T1000 (cell line): ENCODE measurements at regions not wholly inside any gene's neighbourhood (a gene's known extent, or its start where the extent isn't known, plus 50 kb on each side); places are given as distances from the start of the nearest gene placed in this dataset.
A peak's percentile ranks its signal among the peaks of the same experiment; 100 is the strongest.

Source experiments
- DNase-seq: peaks from one replicate; lab custom pipeline; 2025; ENCODE audit warnings: mixed read lengths; lab: John Stamatoyannopoulos, UW

DNA sequence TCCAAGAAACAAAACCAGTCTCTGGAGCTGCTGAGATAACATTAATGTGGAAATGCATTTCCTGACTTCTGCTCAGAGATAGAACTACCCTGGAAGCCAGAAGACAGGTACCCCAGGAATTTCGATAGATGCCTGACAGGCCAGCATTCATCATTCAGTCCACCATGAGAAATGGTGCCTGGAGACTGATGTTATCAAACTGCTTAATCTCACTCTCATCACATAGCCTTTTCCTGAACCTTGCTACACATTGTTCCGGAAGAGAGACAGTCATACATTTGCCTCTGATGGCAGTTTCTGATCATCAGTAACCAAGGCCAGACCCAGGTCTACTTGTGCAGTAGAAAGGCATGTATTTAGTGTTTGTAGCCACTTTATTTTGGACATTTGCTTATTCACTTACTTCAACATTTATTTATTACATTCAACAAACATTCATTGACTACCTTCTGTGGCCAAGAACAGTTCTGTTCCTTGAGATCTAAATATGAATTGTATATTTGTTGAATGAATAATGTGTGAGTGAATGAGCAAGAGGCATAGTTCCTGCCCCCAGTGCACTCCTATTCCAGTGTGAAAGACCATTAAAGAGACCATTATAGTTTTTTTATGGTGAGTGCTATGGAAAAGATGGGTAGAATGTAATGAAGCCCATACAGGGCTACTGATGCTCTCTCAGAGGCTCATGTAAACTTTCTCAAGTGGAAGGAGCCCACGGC is 485.7 kb downstream of the NUF2 start:
- DNase-seq = no peak

DNA sequence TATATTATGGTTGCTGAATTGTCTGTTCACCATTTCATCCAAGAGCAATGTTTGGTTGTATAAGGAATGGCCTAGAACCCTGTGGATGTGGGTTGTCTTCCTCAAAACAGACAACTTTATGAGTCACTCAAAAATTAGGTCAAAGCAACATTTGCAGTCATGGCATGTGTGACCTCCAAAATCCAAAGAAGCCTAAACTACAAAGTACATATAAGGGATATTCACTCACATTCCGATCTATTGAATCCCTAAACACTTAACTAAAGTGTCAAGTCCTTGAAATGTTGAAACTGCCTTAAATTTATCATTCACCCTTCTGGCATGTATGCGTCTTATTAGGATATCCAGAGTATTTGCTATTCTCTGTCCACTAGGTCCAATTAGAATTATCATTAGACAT is 491.5 kb downstream of the NUF2 start:
- no peak for DNase-seq

DNA sequence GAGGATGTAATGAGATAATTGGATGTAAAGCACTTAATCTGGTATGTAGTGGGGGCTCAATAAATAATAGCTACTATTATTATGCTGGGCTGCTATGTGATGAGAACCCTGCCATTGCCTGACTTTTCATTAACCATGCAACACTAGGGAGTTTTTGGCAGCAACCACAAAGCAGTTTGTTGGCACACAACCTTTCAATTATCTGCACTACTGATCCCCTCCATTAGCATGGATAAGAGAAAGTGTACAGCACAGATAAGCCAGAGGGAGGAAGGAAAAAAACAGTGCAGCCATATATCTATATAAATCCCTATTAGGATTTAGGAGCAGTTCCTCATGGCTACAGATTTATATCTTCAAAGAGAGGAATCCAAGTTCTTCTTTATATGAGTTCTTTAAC is 498.5 kb downstream of the NUF2 start:
- no peak for DNase-seq

DNA sequence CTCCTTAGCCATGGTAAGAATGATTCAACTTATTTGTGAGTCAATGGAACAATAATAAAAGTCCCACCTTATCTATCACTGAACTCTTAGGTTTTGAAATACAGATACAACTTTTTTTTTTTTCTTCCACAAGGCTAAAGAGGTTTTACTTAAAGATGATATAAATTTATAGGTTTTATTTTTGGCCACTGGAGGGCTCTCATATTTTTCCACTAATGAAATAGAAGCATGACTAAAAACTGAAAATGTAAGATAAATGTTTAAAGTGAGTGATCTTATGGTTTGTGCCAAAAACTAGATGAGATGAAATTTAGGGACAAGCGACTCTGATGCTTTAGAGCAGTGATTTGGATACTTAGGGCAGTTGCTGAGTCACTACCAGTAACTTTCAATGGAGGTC is 499.0 kb downstream of the NUF2 start:
- DNase-seq = no peak

DNA sequence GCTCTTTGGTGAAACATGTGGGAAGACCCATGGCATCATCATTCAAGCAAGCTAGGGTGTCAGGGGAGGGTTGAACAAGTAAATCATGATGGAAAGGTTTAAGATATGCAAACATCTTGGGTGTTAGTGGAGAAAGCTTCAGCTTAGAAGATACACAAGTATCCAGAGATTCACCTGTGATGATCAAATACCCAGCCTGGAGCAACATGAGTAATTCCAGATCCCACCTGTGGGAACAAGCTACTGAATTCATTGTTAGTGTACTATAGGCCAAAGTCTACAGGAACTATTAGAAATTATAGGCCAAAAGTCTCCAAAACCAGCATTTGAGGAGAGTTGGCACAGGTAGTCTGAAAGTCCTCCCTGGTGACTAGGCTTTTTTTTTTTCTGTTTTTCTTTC is 499.9 kb downstream of the NUF2 start:
- no peak for DNase-seq

DNA sequence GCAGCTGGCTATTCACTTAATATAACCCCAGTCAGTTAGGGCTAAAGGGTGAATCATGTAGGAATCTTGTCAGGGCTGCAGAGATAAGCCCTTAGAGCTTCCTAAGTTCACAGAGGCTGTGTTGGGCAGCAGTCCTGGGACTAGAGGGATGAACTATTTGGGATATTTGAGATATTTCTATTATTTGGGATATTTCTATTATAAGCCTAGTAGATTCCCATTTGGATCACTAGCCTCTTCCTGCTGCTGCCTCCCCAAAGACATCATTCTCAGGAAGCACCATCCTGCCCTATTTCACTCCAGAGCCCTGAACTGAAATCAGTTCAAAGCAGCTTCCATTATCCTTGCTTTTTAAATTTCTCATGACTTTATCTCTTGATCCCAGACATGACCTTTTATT is 501.3 kb downstream of the NUF2 start:
- DNase-seq = no peak

DNA sequence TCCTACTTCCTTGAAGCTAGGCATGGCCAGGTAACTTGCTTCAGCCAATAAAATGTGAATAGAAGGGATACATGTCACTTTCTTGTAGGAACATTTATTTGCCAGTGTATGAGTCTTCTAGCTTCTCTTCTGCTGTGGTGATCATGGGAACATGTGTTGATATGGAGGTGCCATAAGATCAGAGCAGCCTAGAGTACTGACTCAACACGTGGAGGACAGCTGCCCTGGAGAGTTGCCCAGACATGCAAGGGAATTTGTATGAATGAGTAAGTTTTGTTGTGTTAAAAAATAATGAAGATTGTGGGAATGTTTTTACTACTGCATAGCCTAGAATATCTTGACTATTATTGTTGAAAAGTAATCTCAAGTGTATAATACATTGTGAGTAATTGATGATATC is 502.3 kb downstream of the NUF2 start:
- peak; percentile 19 for DNase-seq

DNA sequence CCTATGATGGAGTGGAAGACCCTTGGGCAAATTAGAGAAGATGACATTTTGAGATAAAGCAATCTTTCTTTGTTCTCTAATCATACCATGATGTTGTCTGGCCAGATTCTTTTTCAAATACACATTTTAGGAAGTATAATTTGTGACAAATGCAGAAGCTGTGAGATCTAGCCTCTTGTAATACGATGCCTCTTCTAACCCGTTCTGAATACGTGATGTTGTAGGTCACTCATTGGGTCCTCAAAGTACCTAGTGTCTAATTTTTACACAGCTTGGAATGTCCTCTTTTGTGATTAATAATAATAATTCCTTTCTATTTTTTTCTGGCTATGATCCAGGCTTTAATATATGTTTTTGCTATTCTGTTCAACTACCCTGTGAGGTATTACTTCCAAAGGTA is 502.7 kb downstream of the NUF2 start:
- no peak for DNase-seq

DNA sequence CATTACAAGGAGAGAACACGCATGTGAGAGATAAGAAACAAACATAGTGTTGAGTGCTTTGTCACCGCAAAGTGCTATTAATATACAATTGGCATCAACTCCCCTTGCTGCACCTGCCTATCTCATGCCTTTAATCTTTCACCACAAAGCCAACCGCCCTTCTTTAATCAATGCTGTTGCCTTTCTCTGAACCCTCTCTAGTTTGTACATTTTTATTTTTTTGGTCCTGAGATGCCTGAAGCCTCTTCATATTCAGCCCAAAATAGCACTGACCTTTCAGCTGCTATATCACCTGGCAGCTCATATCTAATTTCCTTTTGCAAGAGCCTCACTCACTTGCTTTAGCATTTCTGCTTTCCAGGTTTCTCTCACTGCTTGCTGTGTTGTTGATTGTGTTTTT is 504.7 kb downstream of the NUF2 start:
- no peak for DNase-seq

DNA sequence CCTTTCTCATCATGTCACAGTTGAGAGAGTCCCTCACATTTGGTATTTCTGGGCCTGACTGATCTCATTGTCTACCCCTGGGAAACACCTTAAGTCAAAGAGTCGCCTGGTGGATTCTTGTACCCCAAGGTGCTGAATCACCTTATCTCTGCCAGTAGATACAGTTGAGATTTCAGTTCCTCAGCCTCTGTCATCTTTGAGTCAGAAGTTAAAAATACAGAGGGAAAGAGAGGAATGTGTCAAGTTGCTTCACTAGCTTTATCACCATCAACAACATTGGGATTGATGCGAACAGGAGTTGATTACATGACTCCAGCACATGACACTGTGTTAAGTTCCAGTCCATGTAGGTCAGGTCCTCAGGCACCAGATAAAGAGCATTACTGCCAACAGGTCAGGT is 513.0 kb downstream of the NUF2 start:
- DNase-seq = no peak

DNA sequence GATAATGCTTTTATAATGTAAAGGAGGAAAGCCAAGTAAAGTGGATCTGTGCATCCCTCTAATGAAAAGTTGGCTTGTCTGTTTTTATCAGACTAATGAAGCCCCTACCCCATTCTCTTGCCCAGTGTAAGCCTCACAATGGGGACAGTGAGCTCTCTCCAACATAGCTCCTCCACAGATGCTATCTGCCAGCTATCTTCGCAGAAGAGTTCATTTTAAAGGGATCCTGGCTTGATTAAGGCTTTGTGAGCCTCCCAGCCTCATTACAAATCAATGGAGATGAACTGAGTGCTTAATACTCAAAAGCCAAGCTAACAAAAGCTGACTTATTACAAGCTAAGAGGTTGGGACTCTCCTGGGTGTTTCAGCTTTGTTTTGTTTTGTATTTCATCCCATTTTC is 514.7 kb downstream of the NUF2 start:
- no peak for DNase-seq

DNA sequence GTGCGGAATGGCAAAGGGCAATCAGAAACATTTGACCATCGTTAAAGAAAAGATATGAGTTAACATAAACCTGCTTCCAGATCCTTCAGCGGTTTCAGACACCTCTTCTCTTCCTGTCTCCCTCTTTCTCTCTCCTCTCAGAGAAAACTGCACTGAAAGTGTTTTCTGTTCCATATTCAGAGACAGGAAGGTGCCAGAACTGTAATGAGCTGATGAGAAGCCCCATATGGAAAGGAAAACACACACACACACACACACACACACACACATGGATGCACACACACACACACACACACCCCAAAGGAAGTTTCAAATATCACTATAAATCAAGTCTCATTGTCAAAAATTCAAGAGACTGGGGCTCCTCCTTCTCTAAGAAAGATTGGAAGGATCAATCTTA is 515.5 kb downstream of the NUF2 start:
- DNase-seq = no peak

DNA sequence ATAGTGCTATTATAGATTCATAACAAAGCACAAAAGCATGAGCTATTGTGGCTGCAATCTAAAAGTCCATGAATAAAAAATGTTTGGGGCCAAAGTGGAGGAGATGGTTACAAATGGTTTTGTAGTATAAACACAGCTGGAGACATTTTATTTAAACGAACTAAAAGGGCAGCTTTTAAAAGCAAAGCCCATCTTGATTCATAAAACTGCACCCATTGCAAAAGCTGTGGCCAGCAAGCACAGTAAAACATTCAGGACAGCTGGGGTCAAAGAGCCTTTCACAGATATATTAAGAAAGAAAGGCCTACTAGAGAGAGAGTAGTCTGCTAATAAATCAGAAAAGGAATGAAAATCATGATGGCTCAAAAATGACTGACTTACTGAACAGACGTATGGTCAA is 520.8 kb downstream of the NUF2 start:
- DNase-seq = no peak

DNA sequence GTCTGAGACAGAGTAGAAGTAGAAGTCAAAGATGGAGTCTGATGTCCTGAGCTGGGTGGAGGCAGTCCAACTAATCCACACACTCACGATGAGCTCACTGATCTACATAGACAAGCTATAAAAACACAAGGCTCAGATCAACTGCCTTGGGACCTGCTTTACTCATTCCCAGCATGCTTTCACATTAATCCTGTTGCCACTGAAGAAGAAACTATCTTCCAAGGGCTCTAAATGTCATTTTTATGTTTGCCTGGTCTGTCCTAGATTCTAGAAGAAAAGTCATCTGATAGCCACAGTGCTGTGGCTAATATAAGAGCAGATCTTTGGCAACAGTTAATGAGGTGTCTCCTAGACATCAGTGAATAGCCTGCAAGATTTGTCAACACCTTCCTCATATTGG is 522.7 kb downstream of the NUF2 start:
- DNase-seq = peak; percentile 48

DNA sequence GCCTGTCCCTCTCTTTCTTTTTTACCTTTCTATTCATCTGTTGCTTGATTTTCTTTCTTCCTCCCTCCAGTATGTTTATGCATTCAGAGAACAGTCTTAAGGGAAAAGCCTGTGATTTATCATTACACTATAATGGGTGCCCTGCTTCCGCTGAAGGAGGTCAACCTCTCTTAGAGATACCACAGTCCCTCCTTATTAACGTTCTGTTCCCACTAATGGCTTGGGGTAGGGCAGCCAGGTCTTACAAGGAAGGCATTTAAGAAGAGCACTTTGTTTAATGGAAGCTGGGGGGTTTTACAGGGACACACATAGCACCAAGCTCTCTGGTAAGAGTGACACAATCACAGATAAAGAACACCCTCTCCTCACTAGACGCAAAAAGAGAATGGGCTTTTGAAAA is 523.5 kb downstream of the NUF2 start:
- no peak for DNase-seq

DNA sequence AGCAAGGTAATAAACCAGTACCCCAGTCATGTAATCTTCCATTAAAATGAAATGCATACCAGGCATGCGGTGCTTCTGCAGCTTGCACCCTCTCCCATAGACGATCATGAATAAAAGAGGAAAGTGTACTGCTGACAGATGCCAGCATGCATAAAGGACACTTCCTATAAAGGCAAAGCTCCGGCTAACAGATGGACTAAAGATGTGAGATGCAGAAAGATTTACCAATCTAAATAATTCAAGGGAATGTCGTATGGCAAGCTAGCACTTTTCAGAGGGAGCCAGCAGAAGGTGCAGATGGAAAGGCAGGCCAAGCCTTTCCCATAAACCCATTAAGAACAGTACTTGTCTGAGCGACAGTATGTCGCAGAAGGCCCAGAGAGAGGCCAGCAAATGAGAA is 542.0 kb downstream of the NUF2 start:
- DNase-seq = no peak

DNA sequence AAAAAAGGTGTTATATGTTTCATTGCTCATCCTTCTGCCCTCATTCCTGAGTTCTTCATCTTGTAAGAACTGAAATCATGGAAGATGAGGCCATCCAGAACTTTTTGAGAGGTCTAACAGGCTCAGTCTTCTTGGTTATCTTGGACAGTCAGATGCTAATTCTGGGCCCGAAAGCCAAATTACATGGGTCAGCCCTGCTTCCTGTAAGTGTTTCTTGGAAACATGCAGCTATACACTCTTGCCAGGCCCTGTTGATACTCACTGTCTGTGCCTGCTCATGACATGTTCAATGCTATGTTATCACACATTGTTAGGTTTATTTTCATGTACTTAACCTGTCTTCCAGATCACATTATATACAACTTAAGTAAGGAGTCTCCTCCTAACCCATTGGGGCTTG is 542.5 kb downstream of the NUF2 start:
- no peak for DNase-seq

DNA sequence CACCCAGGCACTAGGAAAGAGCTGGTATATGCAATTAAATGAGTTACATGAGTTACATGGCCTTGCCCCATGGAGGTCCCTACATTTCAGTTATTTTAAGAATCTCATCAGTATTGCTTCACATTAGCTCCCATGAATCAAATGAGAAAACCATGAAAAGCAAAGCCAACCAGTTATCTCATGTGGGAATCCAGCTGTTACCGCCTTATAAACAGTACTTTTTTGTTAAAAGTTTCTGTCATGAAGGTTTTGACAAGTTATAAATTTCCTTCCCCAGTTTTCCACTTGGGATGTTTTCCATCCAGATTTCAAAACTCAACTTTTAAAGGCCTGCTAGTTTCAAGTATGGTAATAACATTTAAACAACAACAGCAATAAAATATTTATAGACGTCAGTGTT is 544.8 kb downstream of the NUF2 start:
- DNase-seq = no peak

DNA sequence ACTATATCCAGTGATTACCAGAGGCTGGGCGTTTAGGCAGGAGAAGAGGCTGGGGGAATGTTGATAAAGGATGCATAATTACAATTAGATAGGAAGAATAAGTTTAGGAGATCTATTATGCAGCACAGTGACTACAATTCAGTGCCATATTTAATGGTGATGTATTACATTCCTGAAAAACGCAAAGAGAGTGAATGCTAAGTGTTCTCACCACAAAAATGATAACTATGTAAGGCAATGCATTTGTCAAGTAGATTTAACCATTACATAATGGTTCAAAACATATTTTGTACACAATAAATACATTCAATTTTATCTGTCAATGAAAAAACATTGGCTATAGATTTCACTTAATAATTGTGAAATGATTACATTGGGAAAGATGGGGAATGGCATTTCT is 548.9 kb downstream of the NUF2 start:
- DNase-seq = no peak

DNA sequence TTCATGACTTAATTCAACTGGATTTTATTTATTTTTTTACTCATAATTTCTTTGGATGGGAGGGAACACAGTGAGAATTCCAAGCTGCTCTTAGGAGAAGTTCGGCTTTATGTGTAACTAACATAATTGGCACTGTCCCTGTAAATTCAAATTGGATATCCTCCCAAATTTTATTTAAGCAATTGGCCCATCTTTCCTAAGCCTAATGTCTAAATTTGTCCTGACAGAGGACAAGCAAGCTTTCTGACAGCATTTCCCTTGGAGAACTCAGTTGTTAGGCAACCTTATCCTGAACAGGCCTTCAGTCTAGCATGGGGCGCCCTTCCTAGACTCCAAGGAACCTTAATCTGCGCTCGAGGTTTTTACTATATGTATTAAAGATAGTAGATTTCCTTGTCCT is 550.3 kb downstream of the NUF2 start:
- no peak for DNase-seq

DNA sequence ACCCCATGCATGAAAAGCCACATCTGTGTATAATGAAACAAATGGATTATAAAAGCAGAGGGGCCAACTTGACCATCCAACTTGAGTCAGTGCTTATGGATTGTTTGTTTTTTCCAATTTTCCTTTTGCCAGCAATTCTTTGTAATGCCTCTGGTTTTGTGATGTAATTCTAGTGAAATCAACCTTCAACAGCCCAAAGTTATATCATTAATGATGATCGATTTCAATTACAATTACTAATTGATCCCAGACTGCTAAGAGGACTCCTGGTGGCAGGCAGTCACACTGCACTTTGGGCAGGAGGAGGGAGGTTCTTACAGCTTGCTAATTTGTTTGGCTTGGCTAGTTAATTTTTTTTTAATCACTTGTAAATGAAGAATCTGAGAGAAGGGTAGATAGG is 552.3 kb downstream of the NUF2 start:
- no peak for DNase-seq

DNA sequence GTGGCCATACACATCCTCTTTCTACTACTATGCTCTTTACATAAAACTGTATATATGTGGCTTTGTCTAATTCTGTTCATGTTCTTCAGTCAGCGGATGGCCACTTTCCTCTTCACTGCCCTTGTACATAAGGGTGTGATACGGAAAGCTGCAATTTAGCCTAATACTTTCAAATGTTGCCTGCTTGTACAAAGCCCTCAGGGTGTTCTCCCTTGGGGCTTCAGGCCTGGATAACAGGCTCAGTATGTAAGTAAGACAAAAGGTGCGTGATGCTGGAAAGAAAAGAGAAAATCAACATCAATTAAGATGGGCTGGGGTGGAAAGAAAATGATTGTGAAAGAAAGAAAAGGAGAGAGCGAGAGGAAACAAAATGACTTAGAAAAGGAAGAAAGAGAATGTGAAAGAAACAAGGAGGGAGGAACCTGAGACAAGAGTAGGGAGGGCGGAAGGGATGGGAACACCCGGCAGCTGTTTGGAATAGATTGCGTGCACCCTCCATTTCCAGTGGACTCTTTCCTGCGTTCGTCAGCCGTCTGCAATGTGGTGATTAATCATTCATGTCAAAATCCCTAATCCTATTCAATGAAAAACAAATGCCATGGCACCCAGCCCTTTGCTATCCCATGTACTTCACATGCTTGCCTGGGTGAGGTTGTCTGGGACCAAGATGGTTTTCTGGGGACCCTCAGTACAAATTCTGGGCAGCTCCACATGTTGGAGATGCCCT is 553.6 kb downstream of the NUF2 start:
- no peak for DNase-seq

DNA sequence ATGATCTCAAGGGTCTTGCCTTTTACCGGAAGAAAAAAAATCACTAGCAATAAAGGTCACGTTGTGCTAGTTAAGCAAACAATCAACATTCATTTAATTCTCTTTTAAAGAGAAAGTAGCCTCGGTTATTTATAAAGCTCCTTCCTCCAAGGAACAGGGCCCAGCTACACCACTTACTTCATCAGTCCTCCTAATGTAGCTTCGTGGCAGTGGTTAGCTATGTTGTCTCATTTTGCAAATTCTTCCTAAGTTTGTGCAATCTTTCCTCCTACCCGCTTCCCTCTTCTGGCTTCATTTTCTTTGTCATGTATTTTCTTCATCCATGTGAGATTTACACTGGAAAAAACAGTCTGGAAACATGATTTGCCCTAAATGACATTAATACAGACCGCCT is 554.2 kb downstream of the NUF2 start:
- no peak for DNase-seq

DNA sequence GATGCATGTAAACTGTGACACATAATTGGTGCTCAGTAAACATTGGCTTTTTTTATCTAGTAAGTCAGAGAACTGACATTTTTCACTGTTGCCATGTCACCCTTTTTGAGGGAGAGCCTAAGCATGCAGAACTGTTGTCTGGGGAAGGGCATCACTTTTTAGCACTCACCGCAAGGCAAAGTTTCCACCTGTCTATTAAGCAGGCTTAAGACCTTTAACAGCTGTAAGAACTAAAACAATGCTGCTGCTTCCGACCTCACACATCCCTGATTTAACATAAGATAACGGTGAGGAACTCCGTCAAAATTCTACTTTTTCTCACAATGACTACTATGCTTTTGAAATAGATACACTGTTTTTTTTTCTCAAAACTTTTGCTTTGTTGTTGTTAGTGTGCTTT is 554.8 kb downstream of the NUF2 start:
- no peak for DNase-seq
